ENCODE measurements at regions not wholly inside any gene's neighbourhood (a gene's known extent, or its start where the extent isn't known, plus 50 kb on each side); places are given as distances from the start of the nearest gene placed in this dataset.

GRCh38 chr22:19629720-19630419 lies 84.4 kb upstream of the SEPTIN5 start:
- Histone ChIP-seq H3K4me1 (ENCODE audit: control insufficient read depth, extremely low read depth, insufficient read depth, low read length) (no peaks in the 10 kb centered on the region), H3K4me3 (replicated peaks in 1 of 4; ENCODE audit: control extremely low read depth in 1 of 4, insufficient read depth in 1 of 4, low read depth in 3 of 4, low read length in 4 of 4) (no peak overlapping the region), H4K20me1 (ENCODE audit: control insufficient read depth, extremely low read depth, insufficient read depth, low read length) (no peaks in the 10 kb centered on the region), H3K4me2 (ENCODE audit: extremely low read depth, insufficient read depth, low read length) (no peak overlapping the region), H3K27ac (ENCODE audit: insufficient read depth, low read length) (no peak overlapping the region), H3K9ac (ENCODE audit: insufficient read depth, low read length) (no peak overlapping the region), H3K79me2 (ENCODE audit: control insufficient read depth, insufficient read depth, low read length) (no peaks in the 10 kb centered on the region), H3K36me3 (ENCODE audit: control insufficient read depth, insufficient read depth, low read length) (no peaks in the 10 kb centered on the region), H3K9me3 (ENCODE audit: control insufficient read depth, insufficient read depth, low read depth, low read length) (no peaks in the 10 kb centered on the region), H2AFZ (ENCODE audit: low read length) (no peak overlapping the region), H3K27me3 (ENCODE audit: control insufficient read depth, insufficient read depth, low read length) (peaks cover 3% of the 10 kb centered on the region)
- TF ChIP-seq EZH2 (IDR thresholded peaks at IDR 0.05; ENCODE audit: low read length, missing control alignments) (no peak), CTCF (conservative IDR thresholded peaks at IDR 0.05 in 1 of 2, IDR thresholded peaks at IDR 0.05 in 1 of 2; ENCODE audit: low read depth in 1 of 2, low read length in 2 of 2) (peak; percentile 93 to 95)
- peak; percentile 58 to 76 for DNase-seq (ENCODE audit: low read depth in 2 of 2)

GRCh38 chr22:19630614-19631013 lies 83.7 kb upstream of the SEPTIN5 start:
- Histone ChIP-seq H3K27ac (ENCODE audit: insufficient read depth, low read length) (no peak overlapping the region), H3K4me1 (ENCODE audit: control insufficient read depth, extremely low read depth, insufficient read depth, low read length) (no peaks in the 10 kb centered on the region), H3K4me2 (ENCODE audit: extremely low read depth, insufficient read depth, low read length) (no peak overlapping the region), H3K9me3 (ENCODE audit: control insufficient read depth, insufficient read depth, low read depth, low read length) (no peaks in the 10 kb centered on the region), H2AFZ (ENCODE audit: low read length) (no peak overlapping the region), H4K20me1 (ENCODE audit: control insufficient read depth, extremely low read depth, insufficient read depth, low read length) (no peaks in the 10 kb centered on the region), H3K27me3 (ENCODE audit: control insufficient read depth, insufficient read depth, low read length) (peaks cover 3% of the 10 kb centered on the region), H3K79me2 (ENCODE audit: control insufficient read depth, insufficient read depth, low read length) (no peaks in the 10 kb centered on the region), H3K36me3 (ENCODE audit: control insufficient read depth, insufficient read depth, low read length) (no peaks in the 10 kb centered on the region), H3K4me3 (replicated peaks in 1 of 4; ENCODE audit: control extremely low read depth in 1 of 4, insufficient read depth in 1 of 4, low read depth in 3 of 4, low read length in 4 of 4) (no peak overlapping the region), H3K9ac (ENCODE audit: insufficient read depth, low read length) (no peak overlapping the region)
- TF ChIP-seq CTCF (conservative IDR thresholded peaks at IDR 0.05 in 1 of 2, IDR thresholded peaks at IDR 0.05 in 1 of 2; ENCODE audit: low read depth in 1 of 2, low read length in 2 of 2) = no peak
- TF ChIP-seq EZH2 (IDR thresholded peaks at IDR 0.05; ENCODE audit: low read length, missing control alignments) = no peak
- no peak for DNase-seq (ENCODE audit: low read depth in 2 of 2)

GRCh38 chr22:19631899-19632667 lies 82.2 kb upstream of the SEPTIN5 start:
- Histone ChIP-seq H4K20me1 (ENCODE audit: control insufficient read depth, extremely low read depth, insufficient read depth, low read length) (no peaks in the 10 kb centered on the region), H3K4me3 (replicated peaks in 1 of 4; ENCODE audit: control extremely low read depth in 1 of 4, insufficient read depth in 1 of 4, low read depth in 3 of 4, low read length in 4 of 4) (no peak overlapping the region), H3K27me3 (ENCODE audit: control insufficient read depth, insufficient read depth, low read length) (no peaks in the 10 kb centered on the region), H3K4me1 (ENCODE audit: control insufficient read depth, extremely low read depth, insufficient read depth, low read length) (no peaks in the 10 kb centered on the region), H3K4me2 (ENCODE audit: extremely low read depth, insufficient read depth, low read length) (no peak overlapping the region), H2AFZ (ENCODE audit: low read length) (no peak overlapping the region), H3K27ac (ENCODE audit: insufficient read depth, low read length) (no peak overlapping the region), H3K9ac (ENCODE audit: insufficient read depth, low read length) (no peak overlapping the region), H3K36me3 (ENCODE audit: control insufficient read depth, insufficient read depth, low read length) (no peaks in the 10 kb centered on the region), H3K9me3 (ENCODE audit: control insufficient read depth, insufficient read depth, low read depth, low read length) (no peaks in the 10 kb centered on the region), H3K79me2 (ENCODE audit: control insufficient read depth, insufficient read depth, low read length) (no peaks in the 10 kb centered on the region)
- TF ChIP-seq CTCF (conservative IDR thresholded peaks at IDR 0.05 in 1 of 2, IDR thresholded peaks at IDR 0.05 in 1 of 2; ENCODE audit: low read depth in 1 of 2, low read length in 2 of 2) = peak; percentile 41 to 62
- no peak for TF ChIP-seq EZH2 (IDR thresholded peaks at IDR 0.05; ENCODE audit: low read length, missing control alignments)
- peak; percentile 37 to 39 for DNase-seq (ENCODE audit: low read depth in 2 of 2)

Data from fibroblast of lung (primary cell).